ENCODE measurements at regions not wholly inside any gene's neighbourhood (a gene's known extent, or its start where the extent isn't known, plus 50 kb on each side); places are given as distances from the start of the nearest gene placed in this dataset.
"Not testable (repeated sequence)": the region's sequence is repeated elsewhere in the genome, so short reads cannot be mapped to it uniquely, and the experiment has no call there.

GRCh38 chr12:72966684-72967083, 694.5 kb downstream of the TRHDE start:
- no peaks in the 10 kb centered on the region for H3K36me3 ChIP-seq
- no peaks in the 10 kb centered on the region for H3K9me3 ChIP-seq
- no peak overlapping the region for H3K4me3 ChIP-seq
- no peaks in the 10 kb centered on the region for H3K27me3 ChIP-seq
- DNase-seq: no peak

GRCh38 chr12:72974954-72975555, 702.9 kb downstream of the TRHDE start:
- Histone ChIP-seq H3K4me3 (no peak overlapping the region), H3K36me3 (no peaks in the 10 kb centered on the region), H3K9me3 (0 out of 2 replicates have a peak, but pooled peaks cover 2% of the 10 kb centered on the region), H3K27me3 (no peaks in the 10 kb centered on the region)
- no peak for DNase-seq

- no peaks in the 10 kb centered on the region for H3K36me3 ChIP-seq
- no peak overlapping the region for H3K4me3 ChIP-seq
- no peak for DNase-seq
- 0 out of 2 replicates have a peak, but pooled peaks cover 2% of the 10 kb centered on the region for H3K9me3 ChIP-seq
- H3K27me3 ChIP-seq: no peaks in the 10 kb centered on the region
These were observed 706.8 kb downstream of the TRHDE start for GRCh38 chr12:72978999-72979398.

- DNase-seq: no peak
- no peaks in the 10 kb centered on the region for H3K36me3 ChIP-seq
- H3K9me3 ChIP-seq: no peaks in the 10 kb centered on the region
- H3K4me3 ChIP-seq: no peak overlapping the region
- H3K27me3 ChIP-seq: no peaks in the 10 kb centered on the region
These were observed 710.2 kb downstream of the TRHDE start for GRCh38 chr12:72982356-72982755.

- H3K27me3 ChIP-seq: no peaks in the 10 kb centered on the region
- no peak for DNase-seq
- no peaks in the 10 kb centered on the region for H3K9me3 ChIP-seq
- H3K4me3 ChIP-seq: no peak overlapping the region
- H3K36me3 ChIP-seq: no peaks in the 10 kb centered on the region
These were observed 714.8 kb downstream of the TRHDE start for GRCh38 chr12:72986963-72987362.

GRCh38 chr12:72989458-72989947, 717.3 kb downstream of the TRHDE start:
- no peak overlapping the region for H3K4me3 ChIP-seq
- H3K27me3 ChIP-seq: no peaks in the 10 kb centered on the region
- no peaks in the 10 kb centered on the region for H3K36me3 ChIP-seq
- no peaks in the 10 kb centered on the region for H3K9me3 ChIP-seq
- no peak for DNase-seq

- not testable (repeated sequence) for H3K9me3 ChIP-seq, DNase-seq, H3K36me3 ChIP-seq, H3K4me3 ChIP-seq, H3K27me3 ChIP-seq
These were observed 722.9 kb downstream of the TRHDE start for GRCh38 chr12:72995029-72995428.

- no peaks in the 10 kb centered on the region for H3K9me3 ChIP-seq
- H3K4me3 ChIP-seq: no peak overlapping the region
- no peaks in the 10 kb centered on the region for H3K27me3 ChIP-seq
- H3K36me3 ChIP-seq: no peaks in the 10 kb centered on the region
- DNase-seq: no peak
These were observed 723.4 kb downstream of the TRHDE start for GRCh38 chr12:72995616-72996015.

- H3K27me3 ChIP-seq, DNase-seq: not testable (repeated sequence)
These were observed 729.6 kb downstream of the TRHDE start for GRCh38 chr12:73001806-73002205.

GRCh38 chr12:73002504-73002903, 730.3 kb downstream of the TRHDE start:
- DNase-seq, H3K4me3 ChIP-seq, H3K27me3 ChIP-seq, H3K36me3 ChIP-seq, H3K9me3 ChIP-seq: not testable (repeated sequence)

More at GRCh38 chr12:73001806-73002205, 729.6 kb downstream of the TRHDE start:
- H3K36me3 ChIP-seq, H3K9me3 ChIP-seq, H3K4me3 ChIP-seq: not testable (repeated sequence)

- DNase-seq, H3K9me3 ChIP-seq, H3K27me3 ChIP-seq, H3K36me3 ChIP-seq, H3K4me3 ChIP-seq: not testable (repeated sequence)
These were observed 737.1 kb downstream of the TRHDE start for GRCh38 chr12:73009138-73009834.

- Histone ChIP-seq H3K4me3 (no peak overlapping the region), H3K36me3 (no peaks in the 10 kb centered on the region), H3K27me3 (no peaks in the 10 kb centered on the region), H3K9me3 (no peaks in the 10 kb centered on the region)
- no peak for DNase-seq
These were observed 745.8 kb downstream of the TRHDE start for GRCh38 chr12:73017981-73018380.

- Histone ChIP-seq H3K36me3 (no peaks in the 10 kb centered on the region), H3K4me3 (no peak overlapping the region), H3K9me3 (no peaks in the 10 kb centered on the region), H3K27me3 (no peaks in the 10 kb centered on the region)
- DNase-seq: no peak
These were observed 781.7 kb downstream of the TRHDE start for GRCh38 chr12:73053893-73054292.

GRCh38 chr12:73057428-73057827, 785.3 kb downstream of the TRHDE start:
- DNase-seq: no peak
- no peaks in the 10 kb centered on the region for H3K36me3 ChIP-seq
- no peaks in the 10 kb centered on the region; the same call in none of the 2 replicates for H3K9me3 ChIP-seq
- no peaks in the 10 kb centered on the region for H3K27me3 ChIP-seq
- no peak overlapping the region for H3K4me3 ChIP-seq

GRCh38 chr12:73065913-73066312, 793.7 kb downstream of the TRHDE start:
- H3K9me3 ChIP-seq: no peaks in the 10 kb centered on the region; the same call in none of the 2 replicates
- H3K4me3 ChIP-seq: no peak overlapping the region
- no peaks in the 10 kb centered on the region for H3K36me3 ChIP-seq
- no peak for DNase-seq
- H3K27me3 ChIP-seq: no peaks in the 10 kb centered on the region

- Histone ChIP-seq H3K27me3 (no peaks in the 10 kb centered on the region), H3K36me3 (no peaks in the 10 kb centered on the region), H3K4me3 (no peak overlapping the region), H3K9me3 (0 out of 2 replicates have a peak, but pooled peaks cover 2% of the 10 kb centered on the region)
- no peak for DNase-seq
These were observed 795.4 kb downstream of the TRHDE start for GRCh38 chr12:73067616-73068015.

GRCh38 chr12:73072214-73072613, 800.0 kb downstream of the TRHDE start:
- H3K4me3 ChIP-seq: no peak overlapping the region
- 0 out of 2 replicates have a peak, but pooled peaks cover 2% of the 10 kb centered on the region for H3K9me3 ChIP-seq
- H3K36me3 ChIP-seq: no peaks in the 10 kb centered on the region
- H3K27me3 ChIP-seq: no peaks in the 10 kb centered on the region
- DNase-seq: no peak

GRCh38 chr12:73076760-73077159, 804.6 kb downstream of the TRHDE start:
- Histone ChIP-seq H3K9me3 (no peaks in the 10 kb centered on the region), H3K36me3 (no peaks in the 10 kb centered on the region), H3K4me3 (no peak overlapping the region), H3K27me3 (no peaks in the 10 kb centered on the region)
- no peak for DNase-seq
